Mucosa of descending colon (tissue), 3 donors: ENCODE measurements at regions not wholly inside any gene's neighbourhood (a gene's known extent, or its start where the extent isn't known, plus 50 kb on each side); places are given as distances from the start of the nearest gene placed in this dataset.

Source experiments
- ATAC-seq: fragments of 200-7000 bp; cut with Tn5 transposase; one replicate; pipeline ENCODE4 v1.9.1; 2020; ENCODE audit warnings: mild to moderate bottlenecking, moderate library complexity
- DNase-seq, 3 donors: peaks; one replicate each; pipeline ENCODE4 v3.0.0-alpha.2; 2020
- H3K36me3 ChIP-seq: fragments of 200-600 bp; one replicate; pipeline ENCODE4 v1.8.0; 2021; ENCODE audit warnings: low read depth, mild to moderate bottlenecking
- H3K4me1 ChIP-seq: fragments of 200-600 bp; one replicate; pipeline ENCODE4 v1.8.0; 2021; ENCODE audit warnings: low read depth, mild to moderate bottlenecking
- H3K4me3 ChIP-seq: fragments of 200-600 bp; one replicate; pipeline ENCODE4 v1.8.0; 2021; ENCODE audit warnings: mild to moderate bottlenecking
- H3K9me3 ChIP-seq: fragments of 200-600 bp; one replicate; pipeline ENCODE4 v1.8.0; 2021; ENCODE audit warnings: mild to moderate bottlenecking
- intact Hi-C, 2 donors: fragments of 100-400 bp; cut with DNase I in 1 of 2; cut with micrococcal nuclease in 1 of 2; formaldehyde crosslinking; loops; one replicate each; pipeline versions ENCODE4 v1.11.0 to v1.11.1; 2022; cut with DNase I, micrococcal nuclease
- TF ChIP-seq, protein P1 (sequence below): fragments of 200-600 bp; IDR thresholded peaks from one replicate; pipeline ENCODE4 v1.8.0; 2022; ENCODE audit warnings: antibody characterized with exemption, mild to moderate bottlenecking
- donor health status: DM: no; HTN: no; CAD: no; lungs with moderate emphysema.
- donor health status: DM: no; HTN: no; CAD: no.
- donor health status: DM: no; HTN: yes; CAD: no.

DNA sequence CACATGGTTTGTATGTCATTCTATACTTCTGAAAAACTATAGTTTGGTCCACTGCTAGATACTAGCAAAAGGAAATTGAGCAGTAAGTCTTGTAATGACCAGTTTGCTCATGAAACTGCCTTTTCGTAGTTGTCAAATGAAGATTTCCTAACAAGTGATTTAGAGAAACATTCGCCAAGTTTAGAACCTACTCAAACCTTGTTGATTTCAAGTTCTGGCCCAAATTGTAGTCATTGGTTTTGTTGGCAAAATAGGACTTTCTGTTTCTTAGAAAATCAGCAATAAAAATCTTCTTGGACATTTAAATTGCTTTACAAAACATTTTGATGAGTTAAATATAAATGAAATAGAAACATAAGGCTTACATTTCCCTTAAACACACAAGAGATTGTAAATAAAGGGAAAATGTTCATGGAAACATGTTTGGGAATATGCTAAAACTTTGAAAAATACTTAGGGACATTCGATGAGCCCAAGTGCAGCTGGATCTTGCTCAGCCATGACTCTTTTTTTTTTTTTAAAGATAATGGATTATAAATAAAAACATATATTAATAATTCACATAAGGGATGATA lies 178.5 kb upstream of the LYPLAL1 start:
- DNase-seq (no peak), ATAC-seq (no peak)
- H3K36me3 ChIP-seq: no peaks in the 10 kb centered on the region
- intact Hi-C loops: no loop called here
- no peaks in the 10 kb centered on the region for H3K9me3 ChIP-seq
- TF ChIP-seq, protein P1, sequence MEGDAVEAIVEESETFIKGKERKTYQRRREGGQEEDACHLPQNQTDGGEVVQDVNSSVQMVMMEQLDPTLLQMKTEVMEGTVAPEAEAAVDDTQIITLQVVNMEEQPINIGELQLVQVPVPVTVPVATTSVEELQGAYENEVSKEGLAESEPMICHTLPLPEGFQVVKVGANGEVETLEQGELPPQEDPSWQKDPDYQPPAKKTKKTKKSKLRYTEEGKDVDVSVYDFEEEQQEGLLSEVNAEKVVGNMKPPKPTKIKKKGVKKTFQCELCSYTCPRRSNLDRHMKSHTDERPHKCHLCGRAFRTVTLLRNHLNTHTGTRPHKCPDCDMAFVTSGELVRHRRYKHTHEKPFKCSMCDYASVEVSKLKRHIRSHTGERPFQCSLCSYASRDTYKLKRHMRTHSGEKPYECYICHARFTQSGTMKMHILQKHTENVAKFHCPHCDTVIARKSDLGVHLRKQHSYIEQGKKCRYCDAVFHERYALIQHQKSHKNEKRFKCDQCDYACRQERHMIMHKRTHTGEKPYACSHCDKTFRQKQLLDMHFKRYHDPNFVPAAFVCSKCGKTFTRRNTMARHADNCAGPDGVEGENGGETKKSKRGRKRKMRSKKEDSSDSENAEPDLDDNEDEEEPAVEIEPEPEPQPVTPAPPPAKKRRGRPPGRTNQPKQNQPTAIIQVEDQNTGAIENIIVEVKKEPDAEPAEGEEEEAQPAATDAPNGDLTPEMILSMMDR: no peak
- no peak overlapping the region for H3K4me3 ChIP-seq
- H3K4me1 ChIP-seq: no peaks in the 10 kb centered on the region

DNA sequence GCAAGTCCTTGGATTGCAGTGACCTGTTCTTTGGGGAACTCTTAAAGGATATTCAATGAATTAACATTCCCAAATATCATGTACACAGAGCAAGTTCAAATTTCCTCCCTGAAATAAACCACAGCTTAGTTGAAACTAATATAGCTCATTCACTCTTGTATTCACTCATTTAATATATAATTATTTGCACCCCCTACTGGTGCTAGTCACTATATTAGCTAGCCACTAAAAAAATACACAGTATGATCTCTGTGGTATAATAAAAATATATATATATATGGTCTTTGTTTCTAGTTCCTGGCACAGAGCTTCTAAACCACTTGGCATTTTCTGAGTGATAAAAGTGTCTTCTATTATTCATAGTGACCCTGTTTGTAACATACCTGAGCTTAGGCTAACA lies 177.3 kb upstream of the LYPLAL1 start:
- Histone ChIP-seq H3K4me3 (no peak overlapping the region), H3K36me3 (no peaks in the 10 kb centered on the region), H3K4me1 (no peaks in the 10 kb centered on the region), H3K9me3 (no peaks in the 10 kb centered on the region)
- TF ChIP-seq, protein P1: no peak
- DNase-seq (no peak), ATAC-seq (no peak)
- intact Hi-C loops: no loop called here

DNA sequence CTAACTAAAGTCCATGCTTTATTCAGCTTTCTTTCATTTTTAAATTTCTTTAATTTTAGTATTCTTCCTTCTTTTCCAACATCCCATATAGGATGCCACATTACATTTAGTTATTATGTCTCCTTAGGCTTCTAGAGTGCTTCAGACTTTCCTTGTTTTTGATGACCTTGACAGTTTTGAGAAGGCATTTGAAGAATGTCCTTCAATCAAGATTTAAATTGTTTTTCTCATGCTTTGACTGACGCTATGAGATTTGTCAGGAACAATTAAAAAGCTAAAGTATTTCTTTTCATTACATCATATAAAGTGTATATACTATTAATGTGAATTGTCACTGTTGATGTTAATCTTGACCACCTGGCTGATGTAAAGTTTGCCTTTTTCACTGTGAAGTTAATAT lies 173.7 kb upstream of the LYPLAL1 start:
- intact Hi-C loops: no loop called here
- TF ChIP-seq, protein P1: no peak
- H3K4me1 ChIP-seq: no peaks in the 10 kb centered on the region
- no peaks in the 10 kb centered on the region for H3K36me3 ChIP-seq
- no peak for ATAC-seq
- no peak overlapping the region for H3K4me3 ChIP-seq
- DNase-seq: no peak
- H3K9me3 ChIP-seq: peaks cover 1% of the 10 kb centered on the region

DNA sequence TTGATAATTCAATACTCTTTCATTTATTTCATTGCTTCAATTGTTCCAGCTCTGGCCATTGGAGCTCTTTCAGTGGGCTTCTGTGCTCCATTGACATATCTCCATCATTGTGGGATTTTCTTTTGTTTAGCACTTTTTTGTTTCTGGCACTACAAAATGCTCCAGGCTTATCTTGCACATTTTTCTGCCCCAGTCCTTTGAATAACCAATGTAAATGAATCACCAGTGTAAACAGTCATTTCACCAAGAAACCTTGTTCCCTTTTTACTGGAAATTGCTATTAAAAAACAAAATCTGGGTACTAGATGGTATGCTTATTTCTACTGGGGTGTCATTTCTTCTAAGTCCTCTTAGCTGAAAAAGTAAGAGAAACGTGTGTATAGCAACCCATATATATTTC lies 173.0 kb upstream of the LYPLAL1 start:
- no peak for DNase-seq
- intact Hi-C loops: no loop called here
- TF ChIP-seq, protein P1: no peak
- Histone ChIP-seq H3K4me1 (no peaks in the 10 kb centered on the region), H3K4me3 (no peak overlapping the region), H3K9me3 (peaks cover 7% of the 10 kb centered on the region), H3K36me3 (no peaks in the 10 kb centered on the region)
- ATAC-seq: no peak

DNA sequence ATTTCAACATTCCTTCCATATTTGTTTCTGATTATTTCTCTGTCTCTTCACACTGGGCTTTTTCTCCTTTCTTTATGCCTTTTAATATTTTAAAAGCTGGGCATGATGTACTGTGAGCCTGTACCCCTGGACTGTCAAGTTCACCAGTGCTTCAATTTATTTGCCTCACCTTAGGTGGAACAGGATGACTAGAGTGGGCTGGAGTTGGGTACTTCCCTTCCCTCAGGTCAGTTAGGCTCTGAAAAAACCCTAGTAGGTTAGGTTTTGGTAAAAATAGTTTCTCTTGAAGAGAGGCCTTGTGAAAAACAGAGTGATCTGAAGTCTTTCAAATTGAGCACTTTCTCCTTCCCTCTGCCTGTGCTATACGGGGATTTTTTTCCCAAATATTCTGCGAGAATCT lies 163.0 kb upstream of the LYPLAL1 start:
- DNase-seq (no peak), ATAC-seq (no peak)
- no peaks in the 10 kb centered on the region for H3K4me1 ChIP-seq
- H3K4me3 ChIP-seq: no peak overlapping the region
- intact Hi-C loops: no loop called here
- H3K9me3 ChIP-seq: peaks cover 1% of the 10 kb centered on the region
- H3K36me3 ChIP-seq: no peaks in the 10 kb centered on the region
- TF ChIP-seq, protein P1: no peak

DNA sequence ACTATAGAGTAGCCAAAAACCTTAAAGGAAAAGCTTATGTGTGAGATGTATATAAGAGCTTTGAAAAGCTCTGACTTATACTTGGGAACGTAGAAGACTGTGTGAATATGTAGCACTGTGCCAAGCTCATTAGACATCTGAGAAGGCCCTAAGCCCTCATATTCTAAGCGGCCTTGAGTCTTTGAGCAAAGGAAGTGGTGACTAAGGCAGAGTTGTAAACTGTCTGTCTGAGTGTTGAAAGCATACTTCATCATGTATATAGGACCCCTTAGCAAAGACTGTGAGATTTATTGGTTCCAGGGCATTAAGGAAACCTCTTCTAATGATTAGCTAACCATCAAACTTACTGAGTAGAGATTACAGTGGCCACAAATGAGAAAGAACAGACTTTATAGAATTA lies 153.3 kb upstream of the LYPLAL1 start:
- DNase-seq (no peak), ATAC-seq (no peak)
- H3K36me3 ChIP-seq: no peaks in the 10 kb centered on the region
- H3K4me1 ChIP-seq: no peaks in the 10 kb centered on the region
- intact Hi-C loops: no loop called here
- H3K4me3 ChIP-seq: no peak overlapping the region
- TF ChIP-seq, protein P1: no peak
- H3K9me3 ChIP-seq: no peaks in the 10 kb centered on the region
